Nephron progenitor cell (in vitro differentiated cells): ENCODE measurements at regions not wholly inside any gene's neighbourhood (a gene's known extent, or its start where the extent isn't known, plus 50 kb on each side); places are given as distances from the start of the nearest gene placed in this dataset.
A peak's percentile ranks its signal among the peaks of the same experiment; 100 is the strongest.

Source experiments
- DNase-seq: peaks from one replicate; pipeline ENCODE4 v3.0.0; 2021
- H3K27ac Mint-ChIP-seq: 2 replicates; pipeline ENCODE4 v1.8.0; 2021; ENCODE audit warnings: mild to moderate bottlenecking, moderate library complexity, mixed read lengths
- H3K27me3 Mint-ChIP-seq: 2 replicates; pipeline ENCODE4 v1.8.0; 2021; ENCODE audit warnings: mild to moderate bottlenecking, low read depth, mixed read lengths; ENCODE audit not compliant: poor library complexity
- H3K36me3 Mint-ChIP-seq: 2 replicates; pipeline ENCODE4 v1.8.0; 2021; ENCODE audit warnings: low read depth, mixed read lengths
- H3K4me1 Mint-ChIP-seq: 2 replicates; pipeline ENCODE4 v1.8.0; 2021; ENCODE audit warnings: mixed read lengths
- H3K4me3 Mint-ChIP-seq: 2 replicates; pipeline ENCODE4 v1.8.0; 2021; ENCODE audit warnings: mild to moderate bottlenecking, moderate library complexity, mixed read lengths
- H3K9me3 Mint-ChIP-seq: 2 replicates; pipeline ENCODE4 v1.8.0; 2021; ENCODE audit warnings: mild to moderate bottlenecking, moderate library complexity, mixed read lengths
- TF ChIP-seq, protein P1 (sequence below): fragments of 200-600 bp; sonication (generic); IDR thresholded peaks from 2 replicates; pipeline ENCODE4 v1.5.0; 2021; ENCODE audit warnings: antibody characterized with exemption

DNA sequence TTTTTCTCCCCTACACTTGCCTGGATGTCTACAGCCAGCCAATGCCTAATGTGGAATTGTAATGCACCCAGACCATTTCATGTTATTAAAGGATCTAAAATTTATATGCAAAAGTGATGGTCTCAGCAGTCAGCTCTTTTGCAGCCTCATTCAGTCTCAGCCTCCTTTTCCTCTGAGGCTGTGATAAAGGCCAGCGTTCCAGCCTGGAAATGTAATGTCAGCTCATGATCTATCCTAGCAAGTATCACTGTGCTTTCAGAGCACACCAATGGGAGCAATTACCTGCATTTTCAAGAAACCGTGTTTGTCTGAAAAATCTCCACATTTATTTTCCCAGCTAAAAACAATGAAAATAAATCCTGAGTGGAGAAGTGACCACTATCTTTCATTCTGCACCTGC, 274.6 kb downstream of the CDH20 start:
- DNase-seq, result no peak
- Mint-ChIP-seq H3K27me3 (peaks cover 69% of the 10 kb centered on the region), H3K9me3 (peaks cover 31% of the 10 kb centered on the region), H3K36me3 (no peaks in the 10 kb centered on the region), H3K27ac (no peak overlapping the region), H3K4me3 (no peak overlapping the region), H3K4me1 (peaks cover 22% of the 10 kb centered on the region)
- TF ChIP-seq, protein P1, sequence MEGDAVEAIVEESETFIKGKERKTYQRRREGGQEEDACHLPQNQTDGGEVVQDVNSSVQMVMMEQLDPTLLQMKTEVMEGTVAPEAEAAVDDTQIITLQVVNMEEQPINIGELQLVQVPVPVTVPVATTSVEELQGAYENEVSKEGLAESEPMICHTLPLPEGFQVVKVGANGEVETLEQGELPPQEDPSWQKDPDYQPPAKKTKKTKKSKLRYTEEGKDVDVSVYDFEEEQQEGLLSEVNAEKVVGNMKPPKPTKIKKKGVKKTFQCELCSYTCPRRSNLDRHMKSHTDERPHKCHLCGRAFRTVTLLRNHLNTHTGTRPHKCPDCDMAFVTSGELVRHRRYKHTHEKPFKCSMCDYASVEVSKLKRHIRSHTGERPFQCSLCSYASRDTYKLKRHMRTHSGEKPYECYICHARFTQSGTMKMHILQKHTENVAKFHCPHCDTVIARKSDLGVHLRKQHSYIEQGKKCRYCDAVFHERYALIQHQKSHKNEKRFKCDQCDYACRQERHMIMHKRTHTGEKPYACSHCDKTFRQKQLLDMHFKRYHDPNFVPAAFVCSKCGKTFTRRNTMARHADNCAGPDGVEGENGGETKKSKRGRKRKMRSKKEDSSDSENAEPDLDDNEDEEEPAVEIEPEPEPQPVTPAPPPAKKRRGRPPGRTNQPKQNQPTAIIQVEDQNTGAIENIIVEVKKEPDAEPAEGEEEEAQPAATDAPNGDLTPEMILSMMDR, result no peak

DNA sequence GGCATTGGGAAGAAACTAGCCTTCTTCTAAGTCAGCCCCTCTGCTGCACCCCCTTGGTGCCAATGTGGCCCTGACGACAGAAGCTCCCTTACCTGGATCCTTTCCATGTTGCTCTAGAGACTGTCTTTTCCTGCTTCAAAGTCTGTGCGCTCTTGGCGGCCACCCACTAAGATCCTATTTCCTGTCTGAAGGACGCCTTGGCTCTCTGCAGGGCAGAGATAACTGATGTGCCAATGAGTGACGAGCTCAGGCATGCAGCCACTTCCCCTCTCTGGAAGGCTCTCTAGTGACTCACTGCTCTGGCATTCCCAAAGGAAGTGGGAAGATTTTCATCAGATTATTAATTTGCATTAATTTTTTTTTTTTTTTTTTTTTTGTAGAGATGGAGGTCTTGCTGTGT, 273.5 kb downstream of the CDH20 start:
- peaks cover 22% of the 10 kb centered on the region for H3K4me1 Mint-ChIP-seq
- no peak overlapping the region for H3K27ac Mint-ChIP-seq
- no peaks in the 10 kb centered on the region for H3K36me3 Mint-ChIP-seq
- TF ChIP-seq, protein P1, result no peak
- H3K4me3 Mint-ChIP-seq, result peak overlapping the region; percentile 34
- H3K9me3 Mint-ChIP-seq, result peaks cover 28% of the 10 kb centered on the region
- DNase-seq, result peak; percentile 22
- H3K27me3 Mint-ChIP-seq, result peaks cover 75% of the 10 kb centered on the region

DNA sequence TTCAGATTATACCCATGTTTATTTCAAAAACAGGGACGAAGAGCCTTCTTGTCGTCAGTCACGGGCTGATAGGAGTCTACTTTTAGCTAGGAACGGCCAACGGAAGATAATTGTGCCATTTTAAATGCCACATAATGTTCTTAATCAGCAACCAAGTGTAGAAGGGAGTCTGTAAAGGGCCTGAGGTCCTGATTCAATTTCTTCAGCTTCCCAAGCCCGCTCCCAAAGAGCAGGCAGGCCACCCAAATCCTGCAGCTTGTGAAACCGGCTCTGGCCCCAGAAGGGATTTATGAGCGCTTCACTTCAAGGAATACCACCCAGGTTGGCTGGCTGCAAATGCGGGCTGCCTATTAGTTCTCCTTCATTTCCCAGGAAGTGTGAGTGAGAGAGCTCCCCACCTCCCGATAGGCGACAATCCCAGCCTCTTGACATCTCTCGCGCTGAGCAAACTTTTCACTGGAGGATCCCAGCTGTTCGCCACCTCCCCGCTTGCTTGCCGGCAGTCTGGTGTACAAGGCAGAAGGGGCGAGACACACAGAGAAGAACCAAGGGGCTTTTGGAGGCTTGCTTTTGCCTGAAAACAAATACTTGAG, 272.9 kb downstream of the CDH20 start:
- Mint-ChIP-seq H3K27ac (no peak overlapping the region), H3K4me1 (peaks cover 22% of the 10 kb centered on the region), H3K4me3 (peak overlapping the region; percentile 46), H3K36me3 (no peaks in the 10 kb centered on the region), H3K27me3 (peaks cover 70% of the 10 kb centered on the region), H3K9me3 (peaks cover 22% of the 10 kb centered on the region)
- DNase-seq, result peak; percentile 63
- TF ChIP-seq, protein P1, result no peak

DNA sequence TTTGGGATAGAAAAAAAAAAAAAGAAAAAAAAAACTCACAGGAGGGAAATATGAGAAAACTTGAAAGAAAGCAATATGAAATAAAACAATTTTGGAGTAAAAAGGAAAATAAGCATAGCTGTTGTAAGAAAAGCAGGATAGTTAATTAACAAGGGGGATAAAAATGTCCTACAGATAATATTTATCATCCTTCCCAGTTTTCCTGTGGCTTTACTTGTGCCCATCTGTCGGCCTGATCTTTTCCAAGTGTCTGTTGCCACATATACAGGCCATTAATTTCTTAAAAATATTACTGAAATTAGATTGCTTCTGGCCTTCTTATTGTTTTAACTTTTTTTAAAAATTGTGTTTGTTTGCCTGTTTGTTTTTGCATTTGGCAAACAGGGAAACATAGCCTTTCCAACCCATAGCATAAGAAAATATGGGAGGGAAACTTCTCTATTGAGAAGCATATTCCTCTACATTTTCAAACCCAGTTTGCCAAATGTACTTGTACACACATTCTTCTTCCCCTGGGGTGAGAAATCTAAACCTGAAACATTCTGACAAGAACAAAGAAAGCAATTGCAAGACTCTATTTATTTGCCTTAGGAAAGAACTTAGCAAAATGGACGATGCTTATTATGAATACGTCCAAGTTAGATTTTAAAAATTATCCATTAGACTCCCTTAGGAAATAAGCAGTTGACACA, 272.3 kb downstream of the CDH20 start:
- peaks cover 22% of the 10 kb centered on the region for H3K4me1 Mint-ChIP-seq
- peaks cover 73% of the 10 kb centered on the region for H3K27me3 Mint-ChIP-seq
- no peak overlapping the region for H3K27ac Mint-ChIP-seq
- H3K36me3 Mint-ChIP-seq, result no peaks in the 10 kb centered on the region
- H3K9me3 Mint-ChIP-seq, result peaks cover 15% of the 10 kb centered on the region
- TF ChIP-seq, protein P1, result no peak
- no peak for DNase-seq
- H3K4me3 Mint-ChIP-seq, result no peak overlapping the region
